Heart left ventricle (tissue), 13 donors: ENCODE measurements at regions not wholly inside any gene's neighbourhood (a gene's known extent, or its start where the extent isn't known, plus 50 kb on each side); places are given as distances from the start of the nearest gene placed in this dataset.

ENCODE experiments used
- POLR2A ChIP-seq, 2 donors: fragments of 450-650 bp; IDR thresholded peaks; one replicate each; pipeline ENCODE4 v1.6.1; 2017; ENCODE audit warnings: antibody characterized with exemption in 2 of 2, mild to moderate bottlenecking in 2 of 2, moderate library complexity in 2 of 2
- TF ChIP-seq, protein P1 (sequence below), 12 donors: fragments of 200-600 bp; sonication (generic) in 4 of 12; IDR thresholded peaks; one replicate each; pipeline versions ENCODE4 v1.5.0 to v1.8.0; 2018 to 2022; ENCODE audit warnings: antibody characterized with exemption in 12 of 12, mild to moderate bottlenecking in 5 of 12
- donor health status: ischemic (EF 13 %, LVEDD 7.1; RV severe dilation, severe dysfunction).
- donor health status: DM: no; HTN: yes; CAD: no.
- donor health status: DM: no; HTN: no; CAD: no.
- donor health status: ischemic (EF 25% LVEDD 6.9; RV normal size, moderate dysfunction).
- donor health status: ischemic (EF 25% LVEDD 5.7; RV mildly dilated, moderate dysfunction).
- donor health status: ischemic (EF 35%, LVEDD 5.7; RV mildly dilated, moderate dysfunction).
- donor health status: nonischemic (EF 11% LVEDD 7.7; RV severe dilation, severe dysfunction).
- donor health status: DM: yes; HTN: yes; CAD: no.
- donor health status: PGD.
- donor health status: ischemic (EF 29% LVEDD 5.4; RV normal size, mild dysfunction).
- donor health status: nonischemic (EF 23%, LVEDD 6.1; RV moderate dilation, normal function).

DNA sequence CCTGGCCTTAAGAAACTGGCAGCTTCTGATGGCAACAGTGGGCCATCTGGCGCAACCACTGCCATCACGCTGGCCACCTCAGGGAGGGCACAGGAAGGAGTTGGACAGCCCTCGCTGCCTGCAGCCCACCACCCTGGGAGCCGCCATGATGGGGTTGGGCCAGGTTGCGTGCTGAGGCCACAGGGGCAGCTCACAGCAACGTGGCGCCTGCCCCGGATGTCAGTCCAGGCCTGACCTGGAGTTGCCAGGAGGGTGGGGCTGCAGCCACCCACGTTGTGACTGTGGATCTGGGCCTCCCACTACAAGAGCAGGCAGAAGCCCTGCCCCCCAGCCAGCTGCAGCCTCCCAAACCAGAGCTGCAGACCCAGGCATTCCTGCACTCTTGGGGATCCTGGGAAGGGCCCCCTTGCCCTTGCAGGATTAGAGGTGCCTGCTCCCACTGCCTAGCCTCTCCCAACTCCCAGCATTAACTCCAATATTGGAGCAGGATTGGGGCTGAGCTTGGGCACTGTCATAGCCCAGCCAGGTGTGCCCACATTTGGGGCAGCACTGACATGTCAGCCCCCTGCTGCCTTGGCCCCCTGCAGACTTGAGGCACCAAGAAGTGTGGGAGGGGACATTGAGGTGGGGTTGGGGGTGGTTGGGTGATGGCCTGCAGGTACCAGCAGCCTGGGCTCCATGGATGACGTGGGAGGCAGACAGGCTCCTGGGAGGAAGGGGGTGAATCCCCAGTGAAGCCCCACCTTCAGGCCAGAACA, 468.9 kb upstream of the CCDC54 start:
- TF ChIP-seq, protein P1, sequence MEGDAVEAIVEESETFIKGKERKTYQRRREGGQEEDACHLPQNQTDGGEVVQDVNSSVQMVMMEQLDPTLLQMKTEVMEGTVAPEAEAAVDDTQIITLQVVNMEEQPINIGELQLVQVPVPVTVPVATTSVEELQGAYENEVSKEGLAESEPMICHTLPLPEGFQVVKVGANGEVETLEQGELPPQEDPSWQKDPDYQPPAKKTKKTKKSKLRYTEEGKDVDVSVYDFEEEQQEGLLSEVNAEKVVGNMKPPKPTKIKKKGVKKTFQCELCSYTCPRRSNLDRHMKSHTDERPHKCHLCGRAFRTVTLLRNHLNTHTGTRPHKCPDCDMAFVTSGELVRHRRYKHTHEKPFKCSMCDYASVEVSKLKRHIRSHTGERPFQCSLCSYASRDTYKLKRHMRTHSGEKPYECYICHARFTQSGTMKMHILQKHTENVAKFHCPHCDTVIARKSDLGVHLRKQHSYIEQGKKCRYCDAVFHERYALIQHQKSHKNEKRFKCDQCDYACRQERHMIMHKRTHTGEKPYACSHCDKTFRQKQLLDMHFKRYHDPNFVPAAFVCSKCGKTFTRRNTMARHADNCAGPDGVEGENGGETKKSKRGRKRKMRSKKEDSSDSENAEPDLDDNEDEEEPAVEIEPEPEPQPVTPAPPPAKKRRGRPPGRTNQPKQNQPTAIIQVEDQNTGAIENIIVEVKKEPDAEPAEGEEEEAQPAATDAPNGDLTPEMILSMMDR (IDR thresholded peaks at IDR 0.05): no peak
- TF ChIP-seq POLR2A (IDR thresholded peaks at IDR 0.05): no peak
